ENCODE measurements at regions not wholly inside any gene's neighbourhood (a gene's known extent, or its start where the extent isn't known, plus 50 kb on each side); places are given as distances from the start of the nearest gene placed in this dataset.

GRCh38 chr13:55410398-55411330 is 1730.1 kb upstream of the PRR20A start:
- H3K27ac Mint-ChIP-seq, result no peak overlapping the region
- ATAC-seq, result no peak
- peaks cover 15% of the 10 kb centered on the region for H3K9me3 Mint-ChIP-seq
- H3K4me1 Mint-ChIP-seq (ENCODE audit: low read depth in 2 of 2), result no peaks in the 10 kb centered on the region
- H3K4me3 Mint-ChIP-seq, result no peak overlapping the region
- no peak for DNase-seq (ENCODE audit: low spot score)
- H3K27me3 Mint-ChIP-seq, result no peaks in the 10 kb centered on the region
- no peaks in the 10 kb centered on the region for H3K36me3 Mint-ChIP-seq

DNA sequence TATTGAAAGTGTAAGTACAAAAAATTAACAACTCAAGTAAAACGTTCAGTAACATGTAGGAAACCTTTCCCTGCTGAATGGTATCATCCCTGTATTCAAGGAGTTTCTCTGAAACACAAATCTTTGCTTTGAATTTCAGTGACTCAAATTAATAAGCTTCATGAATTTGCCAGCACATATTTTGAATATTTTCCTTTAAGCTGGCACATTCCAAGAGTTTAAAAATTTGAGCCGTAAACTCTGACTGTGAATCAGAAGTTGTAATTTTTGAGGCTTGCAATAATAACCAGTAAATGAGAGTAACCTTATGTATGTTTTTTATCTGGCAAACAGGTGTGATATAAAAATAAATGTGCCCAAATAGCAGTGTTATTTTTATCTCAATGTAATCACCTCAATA is 1722.6 kb upstream of the PRR20A start:
- no peaks in the 10 kb centered on the region for H3K36me3 Mint-ChIP-seq
- peaks cover 5% of the 10 kb centered on the region for H3K9me3 Mint-ChIP-seq
- no peak overlapping the region for H3K27ac Mint-ChIP-seq
- no peaks in the 10 kb centered on the region for H3K4me1 Mint-ChIP-seq (ENCODE audit: low read depth in 2 of 2)
- no peak for ATAC-seq
- no peak for DNase-seq (ENCODE audit: low spot score)
- H3K27me3 Mint-ChIP-seq, result no peaks in the 10 kb centered on the region
- H3K4me3 Mint-ChIP-seq, result no peak overlapping the region

DNA sequence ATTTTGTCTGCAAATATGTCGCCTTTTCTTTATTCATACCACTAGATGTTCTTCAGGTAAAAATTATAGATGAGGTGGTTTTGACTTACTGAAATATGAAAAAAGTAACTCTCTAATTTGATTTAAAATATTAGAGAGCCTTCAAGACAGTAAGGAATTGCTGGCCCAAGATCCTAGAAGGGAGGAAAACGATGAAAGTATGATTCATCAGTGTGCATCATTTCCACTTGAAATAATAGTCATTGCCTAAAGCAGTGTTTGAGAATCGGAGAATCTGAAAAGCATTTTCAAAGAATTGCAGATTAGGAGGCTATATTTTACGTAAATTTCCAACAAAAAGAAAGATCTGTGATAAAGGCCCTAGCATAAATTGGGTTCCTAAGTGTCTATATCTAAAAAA is 1707.9 kb upstream of the PRR20A start:
- ATAC-seq (no peak), DNase-seq (ENCODE audit: low spot score) (no peak)
- Mint-ChIP-seq H3K9me3 (peaks cover 19% of the 10 kb centered on the region), H3K36me3 (peaks cover 4% of the 10 kb centered on the region), H3K4me1 (ENCODE audit: low read depth in 2 of 2) (no peaks in the 10 kb centered on the region), H3K27me3 (no peaks in the 10 kb centered on the region), H3K4me3 (no peak overlapping the region), H3K27ac (no peak overlapping the region)

- peaks cover 25% of the 10 kb centered on the region for H3K9me3 Mint-ChIP-seq
- no peak overlapping the region for H3K4me3 Mint-ChIP-seq
- no peaks in the 10 kb centered on the region for H3K27me3 Mint-ChIP-seq
- H3K4me1 Mint-ChIP-seq (ENCODE audit: low read depth in 2 of 2), result no peaks in the 10 kb centered on the region
- no peak overlapping the region for H3K27ac Mint-ChIP-seq
- peaks cover 11% of the 10 kb centered on the region for H3K36me3 Mint-ChIP-seq
- ATAC-seq (no peak), DNase-seq (ENCODE audit: low spot score) (no peak)
Observed at GRCh38 chr13:55437162-55437561, 1703.6 kb upstream of the PRR20A start.

DNA sequence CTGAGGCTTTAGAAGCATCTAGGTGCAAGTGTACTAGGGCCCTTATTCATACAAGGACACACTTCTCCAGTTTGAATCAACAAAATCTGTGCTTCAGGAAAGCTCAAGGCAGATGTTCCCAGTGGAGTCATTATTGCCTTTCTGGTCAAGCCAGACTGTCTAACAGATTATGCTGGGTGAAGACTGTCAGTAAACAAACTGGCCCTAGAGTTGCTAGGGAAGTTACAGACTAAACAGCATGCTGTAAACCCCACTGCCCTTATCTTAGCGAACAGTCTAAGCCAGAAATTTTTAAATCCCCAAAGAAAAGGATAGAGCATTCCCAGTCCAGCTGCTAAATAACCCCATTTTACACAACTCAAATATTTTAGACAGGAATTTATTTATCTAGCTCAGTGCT is 1701.3 kb upstream of the PRR20A start:
- Mint-ChIP-seq H3K9me3 (peaks cover 25% of the 10 kb centered on the region), H3K4me3 (no peak overlapping the region)

GRCh38 chr13:55440465-55441085 is 1700.1 kb upstream of the PRR20A start:
- H3K27me3 Mint-ChIP-seq, result no peaks in the 10 kb centered on the region
- DNase-seq (ENCODE audit: low spot score) (no peak), ATAC-seq (no peak)
- peaks cover 23% of the 10 kb centered on the region for H3K9me3 Mint-ChIP-seq
- H3K4me3 Mint-ChIP-seq, result no peak overlapping the region
- H3K4me1 Mint-ChIP-seq (ENCODE audit: low read depth in 2 of 2), result no peaks in the 10 kb centered on the region
- peaks cover 11% of the 10 kb centered on the region for H3K36me3 Mint-ChIP-seq
- no peak overlapping the region for H3K27ac Mint-ChIP-seq

More for the DNA sequence above, 1701.3 kb upstream of the PRR20A start:
- Mint-ChIP-seq H3K4me1 (ENCODE audit: low read depth in 2 of 2) (no peaks in the 10 kb centered on the region), H3K27me3 (no peaks in the 10 kb centered on the region), H3K36me3 (peaks cover 11% of the 10 kb centered on the region), H3K27ac (no peak overlapping the region)
- ATAC-seq (no peak), DNase-seq (ENCODE audit: low spot score) (no peak)

- ATAC-seq, result no peak
- DNase-seq (ENCODE audit: low spot score), result no peak
- no peaks in the 10 kb centered on the region for H3K4me1 Mint-ChIP-seq (ENCODE audit: low read depth in 2 of 2)
- H3K9me3 Mint-ChIP-seq, result peaks cover 15% of the 10 kb centered on the region
- no peak overlapping the region for H3K27ac Mint-ChIP-seq
- H3K36me3 Mint-ChIP-seq, result peaks cover 5% of the 10 kb centered on the region
- no peak overlapping the region for H3K4me3 Mint-ChIP-seq
- H3K27me3 Mint-ChIP-seq, result no peaks in the 10 kb centered on the region
Observed at GRCh38 chr13:55464222-55464621, 1676.5 kb upstream of the PRR20A start.

DNA sequence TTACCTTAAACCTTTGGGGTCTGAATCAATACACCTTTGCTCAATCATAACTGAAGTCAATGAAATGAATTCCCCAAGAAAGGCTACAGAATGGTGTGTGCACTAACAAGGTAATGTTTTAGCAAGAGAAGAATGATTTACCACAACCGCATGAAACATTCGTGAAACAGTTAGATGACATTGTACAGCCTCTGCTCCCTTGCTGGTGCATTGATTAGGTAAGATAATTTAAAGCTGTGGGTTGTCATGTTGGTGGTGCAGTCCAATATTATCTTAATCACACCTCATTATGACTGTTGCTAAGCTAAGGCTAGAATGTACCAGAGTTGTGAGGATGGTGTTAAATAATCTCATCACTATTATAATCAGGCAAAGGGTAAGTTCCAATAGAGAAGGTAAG is 1673.2 kb upstream of the PRR20A start:
- no peak for ATAC-seq
- Mint-ChIP-seq H3K4me3 (no peak overlapping the region), H3K36me3 (peaks cover 7% of the 10 kb centered on the region), H3K27ac (no peak overlapping the region), H3K27me3 (no peaks in the 10 kb centered on the region), H3K9me3 (peaks cover 12% of the 10 kb centered on the region), H3K4me1 (ENCODE audit: low read depth in 2 of 2) (no peaks in the 10 kb centered on the region)
- DNase-seq (ENCODE audit: low spot score), result no peak

DNA sequence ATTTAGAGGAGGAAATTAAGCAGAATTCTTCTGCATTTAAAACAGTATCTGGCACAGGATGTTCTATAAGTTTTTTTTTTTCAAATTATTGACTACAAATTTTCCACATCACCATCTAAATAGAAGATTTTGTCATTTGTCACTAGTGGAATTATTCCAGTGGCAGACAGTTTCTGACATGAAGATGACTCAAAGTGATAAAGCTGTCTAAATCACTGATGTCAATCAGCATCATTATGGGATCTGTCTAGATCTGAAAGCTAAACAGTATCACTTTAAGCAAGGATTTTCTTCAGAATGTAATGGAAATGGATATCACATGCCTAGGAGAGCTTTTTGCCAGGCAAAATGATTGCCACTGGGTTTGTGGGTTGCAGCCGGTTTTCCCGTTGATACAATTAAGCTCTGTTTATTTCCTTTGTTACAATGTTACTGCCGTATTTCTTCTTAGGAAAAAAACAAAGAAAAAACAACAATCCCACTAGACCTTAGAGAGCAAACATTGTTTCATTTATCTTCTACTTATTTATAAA is 1657.0 kb upstream of the PRR20A start:
- H3K9me3 Mint-ChIP-seq, result peaks cover 16% of the 10 kb centered on the region
- H3K27ac Mint-ChIP-seq, result no peak overlapping the region
- H3K27me3 Mint-ChIP-seq, result no peaks in the 10 kb centered on the region
- DNase-seq (ENCODE audit: low spot score) (no peak), ATAC-seq (no peak)
- no peaks in the 10 kb centered on the region for H3K4me1 Mint-ChIP-seq (ENCODE audit: low read depth in 2 of 2)
- no peak overlapping the region for H3K4me3 Mint-ChIP-seq
- peaks cover under 1% of the 10 kb centered on the region for H3K36me3 Mint-ChIP-seq

GRCh38 chr13:55493297-55493696 is 1647.4 kb upstream of the PRR20A start:
- ATAC-seq (no peak), DNase-seq (ENCODE audit: low spot score) (no peak)
- H3K4me3 Mint-ChIP-seq, result no peak overlapping the region
- peaks cover 6% of the 10 kb centered on the region for H3K36me3 Mint-ChIP-seq
- H3K4me1 Mint-ChIP-seq (ENCODE audit: low read depth in 2 of 2), result no peaks in the 10 kb centered on the region
- peaks cover 5% of the 10 kb centered on the region for H3K9me3 Mint-ChIP-seq
- H3K27ac Mint-ChIP-seq, result no peak overlapping the region
- H3K27me3 Mint-ChIP-seq, result no peaks in the 10 kb centered on the region

DNA sequence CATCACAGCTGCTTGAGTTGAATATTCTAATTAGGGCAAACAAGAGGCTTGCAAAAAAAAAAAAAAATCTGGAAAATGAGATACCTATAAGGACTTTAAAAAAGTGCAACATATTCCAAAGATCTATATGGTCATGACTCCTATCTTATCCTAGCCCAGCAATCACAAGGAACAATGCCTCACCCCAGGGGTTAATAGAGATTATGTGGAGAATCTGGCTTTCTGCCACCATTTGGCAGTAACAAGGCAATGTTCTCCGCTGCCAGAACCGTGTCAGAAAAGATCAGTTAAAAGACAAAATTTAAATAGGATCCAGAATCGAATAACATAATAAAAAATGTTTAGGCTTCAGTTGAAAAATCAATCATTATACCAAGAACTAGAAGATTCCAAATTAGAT is 1643.2 kb upstream of the PRR20A start:
- H3K4me3 Mint-ChIP-seq, result no peak overlapping the region
- DNase-seq (ENCODE audit: low spot score), result no peak
- H3K36me3 Mint-ChIP-seq, result no peaks in the 10 kb centered on the region
- no peak for ATAC-seq
- no peak overlapping the region for H3K27ac Mint-ChIP-seq
- H3K9me3 Mint-ChIP-seq, result no peaks in the 10 kb centered on the region
- H3K27me3 Mint-ChIP-seq, result no peaks in the 10 kb centered on the region
- no peaks in the 10 kb centered on the region for H3K4me1 Mint-ChIP-seq (ENCODE audit: low read depth in 2 of 2)

DNA sequence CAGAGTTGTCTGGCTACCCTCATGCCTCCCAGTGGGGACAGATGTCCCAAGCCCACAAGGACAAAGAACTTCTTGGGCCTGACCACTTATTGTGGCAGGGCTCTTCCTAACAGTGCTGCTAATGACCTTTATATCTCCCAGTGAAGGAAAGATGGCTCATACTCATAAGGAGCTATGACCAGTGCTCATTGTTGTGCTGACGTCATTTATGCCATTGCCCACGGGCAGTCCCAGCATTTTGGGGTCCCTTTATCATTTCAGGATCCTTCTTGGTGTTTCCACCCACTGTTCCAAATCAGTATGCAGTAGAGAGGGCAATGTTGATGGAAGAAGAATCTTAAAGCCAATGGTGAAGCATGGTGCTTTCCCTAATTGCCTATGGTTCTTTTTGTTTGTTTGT is 1640.0 kb upstream of the PRR20A start:
- DNase-seq (ENCODE audit: low spot score) (no peak), ATAC-seq (no peak)
- Mint-ChIP-seq H3K9me3 (peaks cover 12% of the 10 kb centered on the region), H3K4me3 (no peak overlapping the region), H3K27ac (no peak overlapping the region), H3K27me3 (no peaks in the 10 kb centered on the region), H3K36me3 (no peaks in the 10 kb centered on the region), H3K4me1 (ENCODE audit: low read depth in 2 of 2) (no peaks in the 10 kb centered on the region)

GRCh38 chr13:55516610-55517009 is 1624.1 kb upstream of the PRR20A start:
- no peak overlapping the region for H3K27ac Mint-ChIP-seq
- H3K9me3 Mint-ChIP-seq, result peaks cover 14% of the 10 kb centered on the region
- no peaks in the 10 kb centered on the region for H3K4me1 Mint-ChIP-seq (ENCODE audit: low read depth in 2 of 2)

GRCh38 chr13:55517312-55517711 is 1623.4 kb upstream of the PRR20A start:
- DNase-seq (ENCODE audit: low spot score), result no peak
- no peak for ATAC-seq
- Mint-ChIP-seq H3K9me3 (peaks cover 14% of the 10 kb centered on the region), H3K27ac (no peak overlapping the region), H3K36me3 (peaks cover 4% of the 10 kb centered on the region), H3K27me3 (no peaks in the 10 kb centered on the region), H3K4me3 (no peak overlapping the region), H3K4me1 (ENCODE audit: low read depth in 2 of 2) (no peaks in the 10 kb centered on the region)

More at GRCh38 chr13:55516610-55517009, 1624.1 kb upstream of the PRR20A start:
- H3K27me3 Mint-ChIP-seq, result no peaks in the 10 kb centered on the region
- ATAC-seq, result no peak
- H3K36me3 Mint-ChIP-seq, result peaks cover 4% of the 10 kb centered on the region
- no peak overlapping the region for H3K4me3 Mint-ChIP-seq
- DNase-seq (ENCODE audit: low spot score), result no peak

All from natural killer cell treated with Interleukin-12 subunit alpha and Interleukin-12 subunit beta and Interleukin-15 and Interleukin-18, amount 100 ng/mL, for 72 hours (primary cell).